ENCODE measurements at regions not wholly inside any gene's neighbourhood (a gene's known extent, or its start where the extent isn't known, plus 50 kb on each side); places are given as distances from the start of the nearest gene placed in this dataset.

DNA sequence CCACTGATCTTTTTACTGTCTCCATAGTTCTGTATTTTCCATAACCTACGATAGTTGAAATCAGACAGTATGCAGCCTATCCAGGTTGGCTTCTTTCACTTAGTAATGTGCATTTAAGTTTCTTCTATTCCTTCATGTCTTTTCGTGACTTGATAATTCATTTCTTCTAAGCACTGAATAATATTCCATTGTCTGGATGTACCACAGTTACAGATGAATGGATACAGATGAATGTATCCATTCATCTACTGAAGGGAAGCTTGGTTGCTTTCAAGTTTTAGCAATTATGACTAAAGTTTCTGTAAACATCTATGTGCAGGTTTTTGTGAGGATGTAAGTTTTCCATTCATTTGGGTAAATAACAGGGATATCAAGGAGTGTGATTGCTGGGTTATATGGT, 124.8 kb downstream of the NSUN3 start:
- Histone ChIP-seq H3K56ac (replicated peaks; ENCODE audit: insufficient read length, low read depth, low read length) (no peak overlapping the region), H4K5ac (ENCODE audit: insufficient read length, low read depth, low read length) (no peak overlapping the region), H2AK5ac (ENCODE audit: low read depth, low read length) (no peak overlapping the region), H4K20me1 (replicated peaks in 1 of 2; ENCODE audit: control insufficient read depth in 1 of 2, insufficient read depth in 2 of 2, low read length in 2 of 2) (no peaks in the 10 kb centered on the region), H3K9me3 (ENCODE audit: insufficient read depth in 2 of 2, low read depth in 1 of 2, low read length in 1 of 2) (no peaks in the 10 kb centered on the region), H4K91ac (replicated peaks; ENCODE audit: insufficient read length, low read length) (no peak overlapping the region), H3K79me2 (ENCODE audit: control insufficient read depth in 1 of 2, insufficient read depth in 2 of 2, low read length in 2 of 2) (no peaks in the 10 kb centered on the region), H4K8ac (ENCODE audit: extremely low read depth, insufficient read depth, low read length) (no peak overlapping the region), H3K4me2 (ENCODE audit: insufficient read depth in 1 of 2, low read depth in 2 of 2, low read length in 2 of 2) (no peak overlapping the region), H3K36me3 (ENCODE audit: control insufficient read depth in 2 of 4, insufficient read depth in 4 of 4, low read length in 3 of 4) (no peaks in the 10 kb centered on the region), H3K23ac (ENCODE audit: insufficient read length) (no peak overlapping the region), H3K79me1 (ENCODE audit: low read depth, low read length) (no peaks in the 10 kb centered on the region), H2BK5ac (ENCODE audit: low read depth, low read length) (no peak overlapping the region), H3K4me1 (replicated peaks in 1 of 4; ENCODE audit: control insufficient read depth in 3 of 4, insufficient read depth in 4 of 4, low read length in 3 of 4) (no peaks in the 10 kb centered on the region), H3K23me2 (ENCODE audit: low read depth, low read length) (no peaks in the 10 kb centered on the region), H3K4ac (replicated peaks; ENCODE audit: insufficient read length, low read depth, low read length) (no peak overlapping the region), H2AFZ (ENCODE audit: low read length) (no peak overlapping the region), H2BK15ac (ENCODE audit: low read length) (no peak overlapping the region), H2BK120ac (replicated peaks; ENCODE audit: low read depth, low read length) (no peak overlapping the region), H3K27me3 (replicated peaks in 1 of 4; ENCODE audit: control insufficient read depth in 3 of 4, extremely low read depth in 1 of 4, insufficient read depth in 3 of 4, low read length in 3 of 4) (no peaks in the 10 kb centered on the region), H3K9ac (replicated peaks in 1 of 4; ENCODE audit: extremely low read depth in 1 of 4, low read depth in 3 of 4, low read length in 3 of 4) (no peak overlapping the region), H3K27ac (ENCODE audit: low read depth, low read length) (no peak overlapping the region), H2BK12ac (ENCODE audit: low read depth, low read length) (no peak overlapping the region), H2BK20ac (ENCODE audit: low read length) (no peak overlapping the region), H3K4me3 (ENCODE audit: extremely low read depth in 1 of 4, insufficient read depth in 2 of 4, low read depth in 3 of 4, low read length in 4 of 4) (no peak overlapping the region), H3K18ac (ENCODE audit: extremely low read depth, low read length) (no peak overlapping the region), H3K14ac (ENCODE audit: insufficient read length) (no peak overlapping the region)
- DNase-seq (ENCODE audit: low read depth in 1 of 2, low spot score in 2 of 2) (no peak), FAIRE-seq (no peak)
- WGBS, 2 experiments (ENCODE audit: extremely low coverage in 1 of 2, insufficient coverage in 1 of 2, insufficient read length in 1 of 2, insufficient replicate concordance in 2 of 2, low coverage in 1 of 2, low lambda C conversion rate in 2 of 2, missing lambda C conversion rate in 1 of 2) = 96% methylated on average over 2 of the region's 2 CpGs; no CpG with 5 or more reads in 1 of the 2 experiments
- ChIA-PET CTCF (ENCODE audit: partially characterized antibody) (no interaction called here), POLR2A (ENCODE audit: partially characterized antibody) (no interaction called here)
- no peak for TF ChIP-seq NRF1 (IDR thresholded peaks at IDR 0.05; ENCODE audit: low read depth, low read length)
- TF ChIP-seq RAD21 (IDR thresholded peaks at IDR 0.05 in 1 of 2, conservative IDR thresholded peaks at IDR 0.05 in 1 of 2; ENCODE audit: low read depth in 2 of 2, low read length in 2 of 2) = no peak
- TF ChIP-seq CHD2 (IDR thresholded peaks at IDR 0.05; ENCODE audit: low read length) = no peak
- no peak for TF ChIP-seq TEAD4 (IDR thresholded peaks at IDR 0.05; ENCODE audit: low read depth, low read length)
- TF ChIP-seq EP300 (IDR thresholded peaks at IDR 0.05; ENCODE audit: borderline replicate concordance in 1 of 2, low read depth in 2 of 2, low read length in 2 of 2) = no peak
- TF ChIP-seq ASH2L (IDR thresholded peaks at IDR 0.05; ENCODE audit: low read length) = no peak
- TF ChIP-seq SIX5 (IDR thresholded peaks at IDR 0.05; ENCODE audit: low read depth, low read length) = no peak
- no peak for TF ChIP-seq NANOG (IDR thresholded peaks at IDR 0.05; ENCODE audit: insufficient read depth, low read depth, low read length, poor library complexity, severe bottlenecking)
- no peak for TF ChIP-seq TAF7 (optimal IDR thresholded peaks at IDR 0.05; ENCODE audit: borderline replicate concordance, low read depth, low read length)

Data from H1 (cell line).